Ascending aorta (tissue), 2 donors: ENCODE measurements at regions not wholly inside any gene's neighbourhood (a gene's known extent, or its start where the extent isn't known, plus 50 kb on each side); places are given as distances from the start of the nearest gene placed in this dataset.
"Not testable (repeated sequence)": the region's sequence is repeated elsewhere in the genome, so short reads cannot be mapped to it uniquely, and the experiment has no call there.

Experiments used
- DNase-seq, 2 donors: peaks; one replicate each; pipeline ENCODE4 v3.0.0-alpha.2; 2019; ENCODE audit warnings: low spot score in 2 of 2
- H3K27ac ChIP-seq, 2 donors: fragments of 200-600 bp; sonication (generic); one replicate each; pipeline ENCODE4 v1.5.1; 2016 to 2017; ENCODE audit warnings: mild to moderate bottlenecking in 1 of 2
- H3K27me3 ChIP-seq: fragments of 200-600 bp; sonication (generic); one replicate; pipeline ENCODE4 v1.5.1; 2017
- H3K36me3 ChIP-seq, 2 donors: fragments of 200-600 bp; sonication (generic); one replicate each; pipeline ENCODE4 v1.5.1; 2016
- H3K4me1 ChIP-seq, 2 donors: fragments of 200-600 bp; sonication (generic); one replicate each; pipeline ENCODE4 v1.5.1; 2016 to 2017; ENCODE audit warnings: mild to moderate bottlenecking in 1 of 2
- H3K4me3 ChIP-seq, 2 donors: fragments of 200-600 bp; sonication (generic); one replicate each; pipeline ENCODE4 v1.5.1; 2016 to 2017; ENCODE audit warnings: mild to moderate bottlenecking in 1 of 2
- H3K9me3 ChIP-seq, 2 donors: fragments of 200-600 bp; sonication (generic); one replicate each; pipeline ENCODE4 v1.5.1; 2016
- CTCF ChIP-seq, 3 experiments: fragments of 200-600 bp in 2 of 3; fragments of 450-650 bp in 1 of 3; sonication (generic) in 2 of 3; IDR thresholded peaks; one replicate each; pipeline ENCODE4 v1.5.1; 2016 to 2019; ENCODE audit warnings: antibody characterized with exemption in 3 of 3, mild to moderate bottlenecking in 1 of 3, moderate library complexity in 1 of 3
- intact Hi-C: fragments of 100-400 bp; cut with DNase I; formaldehyde crosslinking; loops from one replicate; pipeline ENCODE4 v1.15.1; 2023

GRCh38 chr3:30480587-30480986, 125.8 kb upstream of the TGFBR2 start:
- H3K4me1 ChIP-seq: peaks cover 0 to 6% of the 10 kb centered on the region in 2 donors
- no peak for DNase-seq
- H3K4me3 ChIP-seq: no peak overlapping the region
- H3K27ac ChIP-seq: peak overlapping the region in 1 of 2 donors; percentile 23
- H3K27me3 ChIP-seq: no peaks in the 10 kb centered on the region
- intact Hi-C loops: no loop called here
- H3K9me3 ChIP-seq: no peaks in the 10 kb centered on the region
- no peak for TF ChIP-seq CTCF (IDR thresholded peaks at IDR 0.05)
- H3K36me3 ChIP-seq: no peaks in the 10 kb centered on the region

- H3K9me3 ChIP-seq: no peaks in the 10 kb centered on the region
- H3K27ac ChIP-seq: no peak overlapping the region
- no peak overlapping the region for H3K4me3 ChIP-seq
- no peak for TF ChIP-seq CTCF (IDR thresholded peaks at IDR 0.05)
- H3K27me3 ChIP-seq: no peaks in the 10 kb centered on the region
- DNase-seq: no peak
- no peaks in the 10 kb centered on the region for H3K36me3 ChIP-seq
- H3K4me1 ChIP-seq: peaks cover 0 to 6% of the 10 kb centered on the region in 2 donors
- intact Hi-C loops: no loop called here
These were observed 125.2 kb upstream of the TGFBR2 start for GRCh38 chr3:30481241-30481640.

GRCh38 chr3:30484229-30484628, 122.2 kb upstream of the TGFBR2 start:
- H3K9me3 ChIP-seq, H3K27ac ChIP-seq, H3K27me3 ChIP-seq, H3K36me3 ChIP-seq, H3K4me1 ChIP-seq, intact Hi-C loops, H3K4me3 ChIP-seq, DNase-seq: not testable (repeated sequence)

- H3K36me3 ChIP-seq: no peaks in the 10 kb centered on the region
- intact Hi-C loops: no loop called here
- no peak for DNase-seq
- H3K9me3 ChIP-seq: no peaks in the 10 kb centered on the region
- no peaks in the 10 kb centered on the region for H3K27me3 ChIP-seq
- no peak for TF ChIP-seq CTCF (IDR thresholded peaks at IDR 0.05)
- H3K27ac ChIP-seq: no peak overlapping the region
- H3K4me1 ChIP-seq: no peaks in the 10 kb centered on the region
- no peak overlapping the region for H3K4me3 ChIP-seq
These were observed 120.0 kb upstream of the TGFBR2 start for GRCh38 chr3:30486368-30486767.

- peaks cover 6 to 15% of the 10 kb centered on the region in 2 donors for H3K4me1 ChIP-seq
- H3K27ac ChIP-seq: no peak overlapping the region
These were observed 118.2 kb upstream of the TGFBR2 start for GRCh38 chr3:30488070-30488756.

More at GRCh38 chr3:30488070-30488756, 118.2 kb upstream of the TGFBR2 start:
- H3K36me3 ChIP-seq: no peaks in the 10 kb centered on the region
- H3K4me3 ChIP-seq: no peak overlapping the region
- intact Hi-C loops: no loop called here
- no peak for DNase-seq
- no peak for TF ChIP-seq CTCF (IDR thresholded peaks at IDR 0.05)
- H3K27me3 ChIP-seq: no peaks in the 10 kb centered on the region
- no peaks in the 10 kb centered on the region for H3K9me3 ChIP-seq
